DMS153 (cell line): ENCODE measurements at regions not wholly inside any gene's neighbourhood (a gene's known extent, or its start where the extent isn't known, plus 50 kb on each side); places are given as distances from the start of the nearest gene placed in this dataset.

Experiments
- DNase-seq: peaks from one replicate; lab custom pipeline; 2025; lab: John Stamatoyannopoulos, UW

DNA sequence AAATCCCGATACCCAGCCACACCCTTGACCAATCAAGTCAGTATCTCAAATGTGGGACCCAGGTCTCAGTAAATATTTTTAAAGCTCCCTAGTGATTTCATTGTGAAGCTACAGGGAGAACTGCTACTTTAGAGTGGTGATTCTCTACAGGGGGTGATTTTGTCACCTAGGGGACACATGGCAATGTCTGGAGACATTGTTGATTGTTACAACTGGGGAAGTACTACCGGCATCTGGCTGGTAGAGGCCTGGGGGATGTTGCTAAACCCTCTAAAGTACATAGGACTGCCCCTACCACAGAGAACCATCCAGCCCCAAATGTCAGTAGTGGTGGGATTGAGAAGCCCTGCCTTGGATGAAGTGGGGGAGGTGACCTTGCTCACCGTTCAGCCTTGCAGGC is 152.9 kb downstream of the RPS24 start:
- no peak for DNase-seq

DNA sequence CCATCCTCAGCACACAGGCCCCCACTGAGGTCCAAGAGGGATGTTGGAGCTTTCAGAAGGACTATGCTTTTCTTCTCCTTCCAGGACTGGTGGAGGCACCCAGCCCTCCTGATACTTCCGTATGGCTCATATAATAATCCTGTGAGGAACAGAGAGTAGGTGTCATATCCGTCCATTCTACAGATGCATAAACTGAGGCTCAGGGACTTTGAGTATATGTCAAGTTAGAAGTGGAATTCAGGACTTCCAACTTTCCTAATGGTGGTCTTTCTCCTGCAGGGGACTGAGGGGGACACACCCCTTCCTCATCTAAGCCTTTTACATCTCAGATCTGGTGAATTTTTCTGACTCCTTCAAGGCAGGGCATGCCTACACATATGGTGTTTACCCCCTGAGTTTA is 153.7 kb downstream of the RPS24 start:
- no peak for DNase-seq

DNA sequence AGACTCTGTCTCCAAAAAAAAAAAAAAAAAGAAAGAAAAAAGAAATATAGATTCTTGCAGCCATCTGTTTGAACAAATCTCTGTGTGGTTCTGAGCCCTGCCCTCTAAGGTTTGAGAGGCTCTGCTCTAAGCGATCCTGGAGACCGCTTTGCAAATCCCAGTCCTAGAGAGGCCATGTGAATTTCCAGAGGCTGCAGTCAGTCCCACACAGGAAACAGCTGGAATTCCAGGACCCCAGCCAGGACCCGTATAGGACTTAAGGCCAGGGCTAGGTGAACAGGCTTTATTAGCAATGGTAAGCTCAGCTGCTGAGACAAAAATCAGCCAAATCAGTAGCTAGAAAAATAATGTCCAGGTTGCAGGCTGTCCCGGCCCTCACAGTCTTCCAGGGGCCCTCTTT is 154.8 kb downstream of the RPS24 start:
- DNase-seq, result no peak

DNA sequence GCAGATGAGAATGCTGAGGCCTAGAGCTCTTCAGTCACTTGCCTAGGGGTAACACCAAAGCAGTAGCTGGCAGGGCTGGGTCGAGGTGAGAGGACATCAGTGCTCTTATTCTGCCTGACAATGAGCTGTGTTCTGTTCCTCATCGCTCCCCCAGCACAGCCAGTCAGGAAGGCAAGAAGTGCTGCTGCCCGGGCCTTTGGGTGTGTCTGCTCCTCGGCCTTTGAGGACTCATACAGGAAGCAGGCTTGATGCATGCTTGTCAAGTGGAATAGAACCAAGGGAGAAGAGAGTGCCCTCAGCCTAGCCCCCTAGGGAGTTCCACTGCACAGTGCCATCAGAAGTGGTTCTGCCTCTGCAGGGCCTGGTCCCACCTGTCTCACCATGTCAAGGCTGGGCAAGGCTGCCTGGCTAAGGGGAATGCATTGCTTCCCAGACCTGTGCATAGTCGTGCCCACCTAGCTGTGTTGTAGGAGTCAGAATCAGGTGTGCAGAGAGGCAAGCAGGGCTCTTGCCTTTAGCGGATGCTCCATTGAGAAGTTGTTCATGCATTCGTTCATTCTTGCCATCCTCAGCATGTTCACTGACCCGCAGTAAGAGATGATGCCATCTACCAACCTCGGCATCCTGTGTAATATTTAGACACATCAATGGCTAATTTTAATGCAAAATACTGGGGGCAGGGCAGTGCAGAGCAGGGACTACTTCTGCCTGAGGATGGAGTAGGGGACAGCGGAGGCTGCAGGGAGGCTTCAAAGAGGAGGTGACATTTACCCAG is 156.6 kb downstream of the RPS24 start:
- peak; percentile 32 for DNase-seq

DNA sequence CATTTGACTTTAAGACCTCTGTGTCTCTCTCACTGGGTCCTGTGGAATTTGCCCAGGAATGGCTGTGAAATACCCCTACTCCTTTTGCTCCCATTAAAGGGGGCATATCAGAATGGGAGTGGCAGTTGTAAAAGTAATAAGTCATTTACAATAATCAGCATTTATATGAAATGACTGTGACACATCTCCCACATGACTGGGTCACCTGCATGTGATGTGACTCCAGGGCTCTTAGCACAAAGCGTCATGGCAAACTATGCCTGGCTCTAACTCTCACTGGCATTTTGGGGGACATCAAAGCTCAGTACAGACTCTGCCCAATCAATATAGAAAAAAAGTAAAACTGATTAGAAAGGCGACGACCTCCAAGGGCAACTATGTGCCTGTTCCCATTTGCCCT is 157.6 kb downstream of the RPS24 start:
- DNase-seq, result no peak

DNA sequence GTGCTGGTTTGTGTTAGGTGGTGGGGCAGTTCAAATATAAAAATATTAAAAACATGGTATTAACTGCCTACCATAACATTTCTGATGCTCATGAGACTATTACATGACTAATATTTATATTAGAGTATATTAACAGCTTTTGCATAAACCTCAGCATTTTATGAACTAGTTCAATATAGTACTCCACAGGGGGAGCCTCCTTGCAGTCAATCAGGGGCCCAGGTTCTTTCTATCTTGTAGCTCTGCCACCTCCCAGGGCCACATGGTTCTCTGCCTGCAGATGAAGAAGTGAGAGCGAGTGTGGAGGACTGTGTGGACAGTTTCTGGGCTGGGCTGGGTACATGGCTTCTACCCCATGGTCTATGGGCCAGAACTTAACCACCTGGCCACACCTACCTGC is 159.5 kb downstream of the RPS24 start:
- no peak for DNase-seq

DNA sequence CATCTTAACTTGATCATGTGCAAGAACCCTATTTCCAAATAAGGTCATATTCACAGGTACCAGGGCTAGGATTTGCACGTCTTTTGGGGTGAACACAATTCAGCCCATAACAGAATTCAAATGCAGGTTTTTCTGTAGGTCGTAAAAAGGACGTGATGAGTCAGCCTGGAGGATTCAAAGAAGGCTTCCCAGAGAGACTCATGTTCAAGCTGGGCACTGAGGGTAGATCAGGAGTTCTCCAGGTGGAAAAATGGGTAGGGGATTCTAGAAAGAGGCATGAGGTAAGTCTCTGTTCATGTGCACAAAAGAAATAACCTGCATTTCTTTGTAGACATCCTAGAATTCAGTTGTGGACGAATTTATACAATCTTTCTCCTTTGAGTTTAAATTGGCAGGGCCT is 160.4 kb downstream of the RPS24 start:
- DNase-seq, result no peak

DNA sequence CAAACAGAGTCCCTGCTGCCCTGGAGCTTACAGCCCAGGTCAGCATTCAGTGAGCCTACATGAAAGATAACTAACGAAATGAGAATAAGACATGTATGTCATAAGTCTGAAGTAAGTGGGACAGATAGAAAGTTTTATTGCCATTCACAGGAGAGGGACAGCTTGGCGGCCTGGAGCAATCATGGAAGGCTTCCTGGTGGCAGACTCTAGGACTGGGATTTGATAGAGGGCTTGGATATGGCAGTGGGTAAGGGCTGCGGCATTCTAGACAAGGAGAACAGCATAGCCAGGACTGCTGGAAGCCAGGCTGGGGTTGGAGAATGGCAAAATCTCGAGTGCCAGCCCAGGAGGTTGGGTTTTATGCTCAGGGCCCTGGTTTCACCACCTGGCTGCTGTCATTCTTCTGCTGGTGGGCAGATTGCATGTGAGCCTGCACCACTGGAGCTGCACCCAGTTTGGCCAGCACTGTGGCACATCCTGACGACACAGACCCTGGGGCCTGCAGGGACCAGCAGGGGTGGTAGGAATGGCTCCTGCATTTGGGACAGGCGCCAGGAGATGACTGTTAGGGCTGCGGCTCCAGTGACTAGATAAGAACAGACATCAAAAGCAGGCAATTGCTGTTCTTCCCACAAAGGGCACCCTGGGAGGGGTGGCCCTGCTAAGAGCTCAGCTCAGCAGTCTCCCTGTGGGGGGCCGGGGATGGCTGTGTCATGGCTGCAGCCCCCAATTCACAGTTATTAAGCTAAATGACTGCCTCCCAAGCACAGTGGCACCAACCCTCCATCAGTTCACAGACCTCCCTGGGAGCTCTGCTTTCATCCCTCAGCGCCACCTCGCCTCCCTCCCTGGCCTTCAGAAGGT is 161.1 kb downstream of the RPS24 start:
- no peak for DNase-seq

DNA sequence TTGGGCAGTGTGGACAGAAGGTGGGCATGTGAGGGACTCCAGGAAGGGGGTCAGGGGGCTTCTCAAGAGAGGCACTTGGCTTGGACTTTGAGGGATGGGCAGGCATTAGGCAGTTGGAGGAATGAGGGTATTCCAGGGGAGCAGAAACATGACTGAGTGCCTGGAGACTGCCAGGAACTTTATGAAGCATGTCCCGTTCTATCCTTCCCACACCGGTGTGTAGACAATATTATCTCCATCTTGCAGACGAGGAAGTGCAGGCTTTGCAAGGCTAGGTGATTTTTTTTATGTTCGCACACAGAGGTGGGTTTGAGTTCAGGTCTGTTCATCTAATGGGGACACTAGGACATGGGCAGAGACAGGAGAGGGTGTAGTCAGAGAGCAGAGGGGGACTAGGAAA is 162.7 kb downstream of the RPS24 start:
- DNase-seq, result no peak

DNA sequence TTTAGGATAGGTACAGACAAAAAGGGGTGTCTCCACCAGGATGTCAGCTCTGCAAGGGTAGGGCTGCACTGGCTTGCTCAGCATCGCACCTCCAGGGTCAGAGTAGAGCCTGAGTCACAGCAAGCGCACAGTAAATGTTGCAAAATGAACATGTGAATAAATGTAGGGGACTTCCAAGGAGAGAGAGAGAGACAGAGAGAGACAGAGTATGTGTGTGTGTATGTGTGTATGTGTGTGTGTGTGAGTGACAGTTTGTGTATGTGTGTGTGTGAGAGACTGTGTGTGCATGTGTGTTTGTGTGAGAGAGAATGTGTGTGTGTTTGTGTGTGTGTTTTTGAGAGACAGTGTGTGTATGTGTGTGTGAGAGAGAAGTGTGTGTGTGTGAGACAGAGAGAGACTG is 163.3 kb downstream of the RPS24 start:
- DNase-seq, result no peak

DNA sequence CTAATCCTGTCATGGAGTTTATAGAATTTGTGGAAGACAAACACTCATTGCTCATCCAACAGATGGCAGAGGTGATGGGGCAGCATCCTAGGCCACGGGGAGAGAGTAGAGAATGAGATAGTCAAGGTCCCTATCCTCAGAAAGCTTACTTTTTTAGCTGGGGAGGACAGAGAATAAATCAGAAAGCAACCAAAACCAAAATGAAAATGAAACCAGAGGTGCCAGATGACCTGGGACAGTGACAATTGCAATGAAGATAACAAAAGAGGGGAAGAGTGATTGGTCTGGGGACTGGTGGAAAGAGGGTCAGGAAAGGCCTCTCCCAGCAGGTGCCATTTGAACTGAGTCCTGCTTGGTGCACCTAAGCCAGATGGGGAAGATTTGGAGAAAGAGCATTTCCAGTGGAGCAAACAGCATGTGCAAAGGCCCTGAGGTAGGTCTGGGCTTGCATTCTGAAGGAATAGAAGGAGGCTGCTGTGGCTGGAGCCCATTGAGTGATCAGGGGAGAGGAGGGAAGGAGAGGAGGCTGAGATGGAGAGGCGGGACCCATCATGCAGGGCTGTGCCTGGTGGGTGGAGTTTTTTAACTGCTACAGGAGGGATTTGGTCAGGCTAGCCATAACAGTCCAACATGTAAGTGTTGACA is 164.1 kb downstream of the RPS24 start:
- DNase-seq, result no peak

DNA sequence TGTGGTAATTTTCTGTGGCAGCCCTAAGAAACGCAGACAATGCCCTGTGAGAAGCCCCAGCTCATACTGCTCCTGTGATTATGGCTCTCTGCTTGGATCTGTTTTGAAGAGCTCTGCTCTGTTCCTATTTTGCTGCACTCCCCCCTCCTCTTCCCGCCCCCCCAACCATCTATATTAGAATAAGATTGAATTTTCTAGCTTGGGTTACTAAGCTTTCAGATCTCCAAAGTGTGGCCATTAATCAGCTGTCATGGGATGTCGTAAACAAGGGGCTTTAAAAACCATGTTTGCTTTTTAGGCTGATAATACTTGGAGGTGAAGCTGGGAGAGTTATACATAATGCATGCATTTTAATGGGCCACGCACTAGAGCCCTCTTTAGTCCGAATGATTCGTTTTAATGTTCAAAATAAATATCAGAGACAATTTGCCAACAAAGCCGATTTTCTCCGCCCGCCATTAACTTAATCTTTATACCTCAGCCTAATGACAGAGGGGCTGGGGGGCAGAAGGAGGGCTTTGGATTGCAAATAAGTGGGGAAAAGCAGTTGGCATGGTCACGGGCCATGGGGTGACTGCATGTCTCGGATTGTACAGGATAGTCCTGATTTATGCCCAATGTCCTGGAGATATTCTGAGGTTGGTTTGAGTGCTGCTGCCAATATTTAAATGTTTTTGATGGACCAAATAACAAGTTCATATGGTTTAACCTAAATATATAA is 165.5 kb downstream of the RPS24 start:
- peak; percentile 91 for DNase-seq

DNA sequence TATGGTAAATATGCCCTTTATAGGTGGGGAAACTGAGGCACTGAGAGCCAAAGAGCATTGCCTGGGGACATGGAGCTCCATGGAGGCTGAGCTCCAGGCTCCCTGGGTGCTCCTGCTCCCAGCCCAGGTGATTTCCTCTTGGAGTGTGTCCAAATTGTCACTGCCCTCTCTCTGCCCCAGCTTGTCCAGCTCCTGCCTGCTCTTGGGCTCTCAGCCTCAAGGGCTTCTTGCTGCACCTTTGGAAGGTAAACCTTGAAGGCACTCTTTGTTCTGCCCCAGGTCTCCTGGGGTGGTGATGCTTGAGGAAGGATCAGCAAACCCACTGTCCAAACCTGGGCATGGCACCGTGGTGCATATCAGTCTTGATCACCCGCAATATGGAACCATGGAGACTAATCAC is 166.1 kb downstream of the RPS24 start:
- DNase-seq, result peak; percentile 81

DNA sequence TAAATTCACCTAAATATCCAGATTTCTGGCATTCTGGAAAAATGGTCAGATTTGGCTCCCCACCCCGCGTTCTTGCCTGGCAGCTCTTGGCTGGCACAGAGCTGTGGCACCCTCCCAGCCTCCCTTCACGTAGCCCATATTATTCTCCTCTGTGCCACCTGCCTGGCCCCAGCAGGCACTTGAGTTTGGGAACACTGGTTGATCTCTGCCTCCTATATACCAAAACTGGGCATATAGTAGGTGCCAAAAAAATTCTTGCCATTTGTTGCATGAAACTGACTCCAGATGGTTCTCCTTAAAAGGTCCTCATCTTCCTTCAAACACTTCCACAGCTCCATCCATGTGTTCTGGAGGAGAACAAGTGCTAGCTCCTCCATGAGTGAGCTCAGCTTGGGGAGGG is 167.0 kb downstream of the RPS24 start:
- no peak for DNase-seq

DNA sequence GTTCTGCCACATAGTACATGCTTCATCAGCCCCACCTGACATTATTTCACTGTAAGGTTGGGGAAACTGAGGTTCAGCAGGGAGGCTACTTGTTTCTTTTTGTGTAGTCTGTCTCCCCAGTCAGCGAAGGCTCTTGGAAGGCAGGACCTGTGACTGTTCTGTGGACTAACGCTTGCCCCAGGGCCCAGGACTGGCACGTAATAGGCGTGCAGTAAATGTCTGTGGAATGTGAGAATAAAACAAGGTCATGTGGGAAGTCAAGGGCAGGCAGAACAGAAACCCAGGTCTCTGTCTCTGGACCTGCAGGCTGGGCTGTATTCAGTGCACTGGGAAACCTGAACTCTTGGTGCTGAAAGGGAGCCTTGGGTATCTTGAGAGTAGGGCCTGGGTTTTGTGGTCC is 168.7 kb downstream of the RPS24 start:
- DNase-seq, result no peak

DNA sequence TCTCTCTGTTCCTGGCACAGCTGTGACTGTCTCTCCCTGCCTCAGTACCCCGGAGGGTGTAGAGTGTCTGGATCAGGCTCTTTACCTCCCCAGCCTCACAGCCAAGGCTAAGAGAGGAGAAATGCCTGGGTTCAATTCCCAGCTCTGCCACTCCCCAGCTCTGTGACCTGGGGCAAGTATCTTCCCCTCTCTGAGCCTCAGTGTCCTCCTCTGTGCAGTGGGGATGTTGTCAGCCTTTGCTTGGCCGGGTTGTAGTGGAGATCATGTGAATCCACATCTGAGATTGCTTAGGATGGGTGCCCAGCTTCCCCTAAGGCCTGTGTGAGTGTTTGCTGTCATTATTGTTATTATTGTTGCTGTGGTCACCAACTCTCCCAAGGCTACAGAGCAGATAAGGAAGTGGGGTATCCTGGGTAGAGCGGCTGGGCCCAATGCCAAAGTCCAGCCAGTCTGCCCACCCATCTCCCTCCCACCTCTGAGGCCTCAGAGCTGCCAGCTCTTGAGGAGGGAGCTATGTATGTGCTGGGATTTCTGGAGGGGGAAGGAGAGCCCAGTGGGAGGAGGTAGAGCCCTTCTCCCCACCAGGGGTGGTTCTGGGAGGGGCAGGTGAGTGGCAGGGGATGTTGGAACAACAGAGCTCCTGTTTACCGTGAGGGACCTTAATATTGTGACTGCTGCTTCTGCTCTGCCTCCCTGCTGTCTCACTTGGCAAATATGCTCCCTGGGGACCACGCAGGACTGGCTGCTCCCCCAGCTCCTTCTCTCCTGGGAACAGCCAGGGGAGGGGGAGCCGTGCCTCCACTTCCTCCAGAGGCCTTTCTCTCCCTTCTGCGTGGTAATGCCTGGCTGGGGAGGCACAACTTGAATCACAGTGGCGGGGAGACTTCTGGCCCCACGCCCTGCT is 170.5 kb downstream of the RPS24 start:
- DNase-seq, result peak; percentile 99

DNA sequence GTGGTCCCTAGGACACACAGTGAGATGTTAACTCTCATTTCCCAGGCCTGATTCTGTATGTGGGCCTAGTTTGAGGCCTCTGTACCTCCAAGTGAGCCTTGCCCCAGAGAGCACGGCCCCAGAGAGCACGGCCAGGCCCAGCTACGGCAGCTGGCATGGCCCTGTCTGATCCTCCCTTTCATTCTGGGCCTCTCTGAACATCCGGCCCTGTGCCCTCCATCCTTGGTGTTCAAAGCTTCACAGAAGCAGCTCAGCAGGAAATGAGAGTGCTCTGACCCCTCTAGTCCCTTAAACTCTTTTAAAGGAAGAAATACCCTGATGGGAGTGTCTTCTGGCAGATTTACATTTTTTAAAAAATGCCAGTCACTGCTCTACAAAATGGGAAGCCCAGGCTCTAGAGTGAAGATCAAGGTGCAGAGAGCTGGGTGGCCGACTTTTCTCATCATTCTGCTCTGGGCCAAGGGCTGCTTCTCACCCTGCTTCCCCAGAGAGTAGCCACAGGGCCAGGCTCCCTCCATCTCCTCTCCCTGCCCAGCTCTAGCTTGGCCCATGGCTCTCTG is 171.9 kb downstream of the RPS24 start:
- no peak for DNase-seq

DNA sequence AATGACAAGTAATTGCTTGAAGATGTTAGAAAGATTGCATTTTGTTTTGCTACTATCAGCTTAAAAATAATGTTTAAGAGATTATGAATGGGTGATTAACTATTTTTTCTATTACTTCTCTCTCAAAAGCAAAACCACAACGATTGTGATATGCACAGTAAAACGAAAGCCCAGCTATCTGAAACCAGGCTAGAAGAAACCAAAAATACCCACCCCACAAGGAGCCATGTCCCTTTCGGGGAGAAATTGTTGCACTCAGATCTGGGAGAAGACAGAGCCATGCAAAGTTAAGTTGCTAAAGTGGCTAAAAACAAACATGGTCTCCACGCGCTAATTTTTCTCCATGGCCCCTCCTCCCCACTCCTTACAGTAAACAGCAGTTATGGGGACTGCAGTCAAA is 173.6 kb downstream of the RPS24 start:
- DNase-seq, result no peak

DNA sequence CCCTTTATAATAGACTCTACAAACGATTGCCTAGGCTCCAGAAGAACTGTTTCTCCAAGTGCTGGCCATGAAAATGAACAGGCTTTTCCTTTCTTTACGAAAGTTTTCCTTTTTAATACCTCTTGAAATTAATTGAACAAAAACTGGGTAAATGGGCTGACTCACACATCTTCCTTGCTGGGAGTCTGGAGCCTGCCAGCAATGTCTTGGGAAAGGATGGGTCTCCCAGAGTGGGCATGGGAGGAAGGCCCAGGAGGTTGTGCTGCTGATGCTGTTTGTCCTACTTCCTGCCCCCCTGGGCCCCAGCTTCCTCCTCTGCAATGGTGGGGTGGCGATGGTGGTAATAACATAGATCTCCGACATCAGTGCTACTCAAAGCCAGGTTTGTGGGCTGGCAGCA is 174.1 kb downstream of the RPS24 start:
- DNase-seq, result no peak

DNA sequence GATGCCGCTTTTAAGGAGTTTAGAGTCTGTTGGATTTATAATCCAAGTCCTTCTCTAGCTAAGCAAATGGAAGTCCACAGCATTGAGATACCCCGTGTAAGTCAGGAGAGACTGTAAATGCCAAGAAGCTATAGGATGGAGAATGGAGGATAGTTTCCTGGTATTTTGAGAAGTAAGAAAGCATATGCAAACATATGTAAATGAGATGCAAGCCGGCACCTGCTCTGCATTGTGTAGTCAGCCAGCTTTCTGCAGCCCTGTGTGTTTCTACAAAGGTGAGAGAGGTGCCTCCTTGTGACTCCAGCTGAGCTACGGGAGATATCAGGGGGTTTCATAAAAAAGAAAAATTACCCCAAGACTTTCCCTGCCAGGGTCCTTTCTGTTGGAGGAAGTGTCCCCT is 176.3 kb downstream of the RPS24 start:
- DNase-seq, result no peak

DNA sequence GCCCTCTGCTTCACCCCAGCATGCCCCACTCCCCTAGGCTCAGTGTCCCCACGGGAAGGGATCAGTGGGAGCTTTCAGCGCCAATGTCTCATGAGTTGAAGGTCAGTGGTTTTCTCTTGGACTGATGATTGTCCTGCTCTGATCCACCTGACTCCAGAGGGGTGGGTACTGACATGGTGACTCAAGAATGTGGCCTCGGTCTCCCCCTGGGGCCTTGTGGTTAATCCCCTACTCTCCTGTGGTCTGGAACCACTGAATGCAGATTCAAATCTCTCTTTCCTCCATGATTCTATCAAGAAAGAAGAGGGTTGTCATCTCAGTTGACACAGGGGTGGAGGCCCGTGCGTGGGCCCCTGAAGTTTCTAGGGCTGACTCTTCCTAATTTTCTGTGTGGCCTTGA is 176.9 kb downstream of the RPS24 start:
- DNase-seq, result no peak
